ENCODE measurements at regions not wholly inside any gene's neighbourhood (a gene's known extent, or its start where the extent isn't known, plus 50 kb on each side); places are given as distances from the start of the nearest gene placed in this dataset.

DNA sequence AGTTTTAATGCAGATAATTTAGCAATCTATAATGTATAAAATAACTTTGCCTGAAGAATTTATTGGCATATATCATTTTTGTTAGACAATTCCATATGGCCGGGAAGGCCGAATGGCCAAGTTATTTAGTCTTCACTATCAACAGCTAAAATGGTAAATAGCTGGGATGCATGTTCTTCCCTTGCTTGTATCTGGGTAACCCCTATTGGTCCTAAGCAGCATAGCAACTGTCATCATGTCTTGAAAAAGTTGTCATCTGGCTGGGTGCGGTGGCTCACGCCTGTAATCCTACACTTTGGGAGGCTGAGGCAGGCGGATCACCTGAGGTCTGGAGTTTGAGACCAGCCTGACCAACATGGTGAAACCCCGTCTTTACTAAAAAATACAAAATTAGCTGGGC is 340.0 kb upstream of the DPYD start:
- no peaks in the 10 kb centered on the region for H3K4me1 Mint-ChIP-seq
- no peaks in the 10 kb centered on the region for H3K27me3 Mint-ChIP-seq

DNA sequence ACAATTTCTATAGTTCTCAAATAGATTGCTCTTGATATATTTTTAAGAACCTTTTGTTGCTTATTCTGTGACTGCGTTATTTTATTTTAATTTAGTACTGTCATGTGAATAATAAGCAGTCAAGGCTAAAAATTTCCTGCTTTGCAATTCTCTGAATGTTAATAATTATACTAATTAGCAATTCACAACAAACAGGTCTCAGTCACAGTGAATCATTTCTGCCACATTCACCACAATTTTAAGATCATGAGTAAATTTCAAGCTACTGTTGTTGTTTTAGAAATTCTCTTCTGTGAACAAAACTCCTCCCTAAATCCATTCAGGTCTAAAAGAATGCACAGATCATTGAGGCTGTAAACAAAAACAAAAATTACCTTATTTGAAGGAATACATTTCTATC is 339.6 kb upstream of the DPYD start:
- DNase-seq (no peak), ATAC-seq (no peak)
- no peak overlapping the region for H3K27ac Mint-ChIP-seq
- H3K4me1 Mint-ChIP-seq = no peaks in the 10 kb centered on the region
- no peaks in the 10 kb centered on the region for H3K27me3 Mint-ChIP-seq
- no peak overlapping the region for H3K4me3 Mint-ChIP-seq
- H3K9me3 ChIP-seq (ENCODE audit: control insufficient read depth, low read length, poor library complexity, severe bottlenecking) = no peaks in the 10 kb centered on the region
- no peaks in the 10 kb centered on the region for H3K36me3 Mint-ChIP-seq (ENCODE audit: low read depth)

More for the DNA sequence above, 340.0 kb upstream of the DPYD start:
- H3K4me3 Mint-ChIP-seq = no peak overlapping the region
- DNase-seq = no peak
- no peak overlapping the region for H3K27ac Mint-ChIP-seq
- no peak for ATAC-seq
- no peaks in the 10 kb centered on the region for H3K9me3 ChIP-seq (ENCODE audit: control insufficient read depth, low read length, poor library complexity, severe bottlenecking)
- H3K36me3 Mint-ChIP-seq (ENCODE audit: low read depth) = no peaks in the 10 kb centered on the region

DNA sequence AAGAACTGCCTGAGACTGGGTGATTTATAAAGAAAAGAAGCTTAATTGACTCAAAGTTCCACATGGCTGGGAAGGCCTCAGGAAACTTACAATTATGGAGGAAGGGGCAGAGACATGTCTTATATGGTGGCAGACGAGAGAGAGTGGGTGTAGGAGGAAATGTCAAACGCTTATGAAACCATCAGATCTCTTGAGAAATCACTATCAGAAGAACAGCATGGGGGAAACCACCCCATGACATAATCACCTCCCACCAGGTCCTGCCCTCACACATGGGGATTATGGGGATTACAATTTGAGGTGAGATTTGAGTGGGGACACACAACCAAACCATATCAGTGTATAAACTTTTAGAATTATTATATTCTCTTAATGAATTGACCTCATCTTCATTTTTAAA is 335.9 kb upstream of the DPYD start:
- no peak overlapping the region for H3K27ac Mint-ChIP-seq
- ATAC-seq (no peak), DNase-seq (no peak)
- no peak overlapping the region for H3K4me3 Mint-ChIP-seq
- no peaks in the 10 kb centered on the region for H3K9me3 ChIP-seq (ENCODE audit: control insufficient read depth, low read length, poor library complexity, severe bottlenecking)
- H3K36me3 Mint-ChIP-seq (ENCODE audit: low read depth) = no peaks in the 10 kb centered on the region
- no peaks in the 10 kb centered on the region for H3K4me1 Mint-ChIP-seq
- no peaks in the 10 kb centered on the region for H3K27me3 Mint-ChIP-seq

DNA sequence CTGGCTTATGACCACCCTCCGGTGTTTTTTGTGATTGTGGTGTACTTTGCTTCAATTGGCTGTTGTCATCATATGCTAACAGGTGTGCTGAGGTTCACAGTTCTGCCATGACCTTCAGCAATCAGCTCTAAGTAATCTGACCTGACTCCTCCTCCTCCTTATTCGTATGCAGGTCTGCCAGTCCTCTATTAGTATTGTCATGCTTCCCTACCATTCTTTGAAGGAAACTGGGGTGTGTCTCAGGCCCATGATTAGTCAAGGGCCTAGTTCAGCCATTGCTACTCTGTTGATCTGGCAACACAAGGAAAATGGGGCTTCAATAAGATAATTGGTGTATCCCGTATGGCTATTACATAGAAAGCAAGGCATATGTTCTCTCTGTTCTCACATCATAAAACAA is 332.3 kb upstream of the DPYD start:
- DNase-seq (no peak), ATAC-seq (no peak)
- Mint-ChIP-seq H3K4me3 (no peak overlapping the region), H3K4me1 (no peaks in the 10 kb centered on the region), H3K27ac (no peak overlapping the region), H3K36me3 (ENCODE audit: low read depth) (no peaks in the 10 kb centered on the region), H3K27me3 (no peaks in the 10 kb centered on the region)
- H3K9me3 ChIP-seq (ENCODE audit: control insufficient read depth, low read length, poor library complexity, severe bottlenecking) = no peaks in the 10 kb centered on the region

DNA sequence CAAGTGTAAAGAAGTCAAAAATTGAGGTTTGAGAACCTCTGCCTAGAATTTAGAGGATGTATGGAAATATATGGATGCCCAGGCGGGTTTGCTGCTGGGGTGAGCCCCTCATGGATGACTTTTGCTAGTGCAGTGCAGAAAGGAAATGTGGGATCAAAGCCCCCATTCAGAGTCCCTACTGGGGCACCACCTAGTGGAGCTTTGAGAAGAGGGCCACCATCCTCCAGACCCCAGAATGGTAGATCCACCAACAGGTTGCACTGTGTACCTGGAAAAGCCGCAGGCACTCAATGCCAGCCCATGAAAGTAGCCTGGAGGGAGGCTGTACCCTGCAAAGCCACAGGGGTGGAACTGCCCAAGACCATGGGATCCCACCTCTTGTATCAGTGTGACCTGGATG is 330.7 kb upstream of the DPYD start:
- Mint-ChIP-seq H3K27ac (no peak overlapping the region), H3K27me3 (no peaks in the 10 kb centered on the region), H3K4me1 (no peaks in the 10 kb centered on the region), H3K36me3 (ENCODE audit: low read depth) (no peaks in the 10 kb centered on the region), H3K4me3 (no peak overlapping the region)
- no peaks in the 10 kb centered on the region for H3K9me3 ChIP-seq (ENCODE audit: control insufficient read depth, low read length, poor library complexity, severe bottlenecking)
- DNase-seq (no peak), ATAC-seq (no peak)

DNA sequence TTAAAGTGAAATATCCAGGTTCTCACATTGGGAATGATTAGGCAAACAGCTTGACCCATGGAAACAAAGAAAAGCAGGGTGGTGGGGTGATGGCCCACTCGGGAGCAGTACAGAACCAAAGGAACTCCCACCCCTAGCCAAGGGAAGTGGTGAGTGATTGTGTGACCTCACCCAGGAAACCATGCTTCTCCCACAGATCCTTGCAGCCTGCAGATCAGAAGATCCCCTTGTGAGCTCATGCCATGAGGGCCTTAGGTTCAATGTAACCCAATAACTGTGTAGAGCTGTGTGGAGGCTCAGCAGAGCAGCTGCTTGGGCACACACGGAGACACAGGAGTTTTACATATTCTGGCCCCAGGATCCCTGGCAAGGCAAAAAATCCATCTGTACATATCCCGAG is 311.8 kb upstream of the DPYD start:
- Mint-ChIP-seq H3K27me3 (no peaks in the 10 kb centered on the region), H3K4me1 (no peaks in the 10 kb centered on the region), H3K4me3 (no peak overlapping the region), H3K27ac (no peak overlapping the region), H3K36me3 (ENCODE audit: low read depth) (no peaks in the 10 kb centered on the region)
- H3K9me3 ChIP-seq (ENCODE audit: control insufficient read depth, low read length, poor library complexity, severe bottlenecking) = peaks cover 2% of the 10 kb centered on the region
- ATAC-seq = no peak
- DNase-seq = no peak

DNA sequence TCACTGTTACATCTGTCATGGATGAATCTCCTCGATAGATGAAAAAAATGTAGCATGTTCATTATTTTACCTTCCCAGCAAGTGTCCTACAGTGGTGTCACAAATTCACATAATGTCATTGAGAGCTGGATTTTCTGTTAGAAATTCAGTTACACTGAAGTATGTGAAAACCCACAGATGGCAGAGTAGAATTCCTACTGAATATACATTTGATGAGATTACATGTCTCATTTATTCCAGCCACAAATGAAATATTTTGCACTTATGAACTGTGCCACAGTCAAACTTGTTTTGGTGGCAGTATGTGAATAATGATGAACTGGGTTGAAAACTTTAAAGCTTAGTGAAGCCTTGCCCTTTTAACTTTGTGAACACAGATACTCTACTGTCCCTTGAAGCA is 301.9 kb upstream of the DPYD start:
- Mint-ChIP-seq H3K4me1 (peaks cover 3% of the 10 kb centered on the region), H3K27me3 (peaks cover 9% of the 10 kb centered on the region), H3K4me3 (no peak overlapping the region), H3K27ac (no peak overlapping the region), H3K36me3 (ENCODE audit: low read depth) (no peaks in the 10 kb centered on the region)
- no peaks in the 10 kb centered on the region for H3K9me3 ChIP-seq (ENCODE audit: control insufficient read depth, low read length, poor library complexity, severe bottlenecking)
- ATAC-seq (no peak), DNase-seq (no peak)

DNA sequence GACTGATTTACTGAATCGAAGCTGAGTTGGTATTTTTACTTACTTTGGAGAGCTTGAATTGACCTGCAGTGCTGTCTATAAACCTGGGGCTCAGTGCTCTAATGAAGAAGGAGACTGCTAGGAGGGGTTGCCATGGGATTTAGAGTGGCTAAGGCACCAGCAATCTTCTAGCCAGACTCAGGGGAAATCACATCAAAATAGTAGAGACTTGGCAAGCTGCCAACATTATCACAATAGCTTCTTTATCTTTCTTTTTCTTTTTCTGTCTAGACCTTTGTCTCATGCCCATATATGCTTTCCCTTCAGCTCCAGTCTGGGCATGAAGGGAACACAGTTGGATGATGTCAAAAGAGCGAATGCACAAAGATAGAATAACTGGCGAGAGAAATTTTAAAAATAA is 301.1 kb upstream of the DPYD start:
- Mint-ChIP-seq H3K4me1 (peaks cover 3% of the 10 kb centered on the region), H3K4me3 (no peak overlapping the region), H3K27me3 (peaks cover 9% of the 10 kb centered on the region), H3K27ac (peak overlapping the region; percentile 29), H3K36me3 (ENCODE audit: low read depth) (no peaks in the 10 kb centered on the region)
- ATAC-seq = no peak
- DNase-seq = no peak
- H3K9me3 ChIP-seq (ENCODE audit: control insufficient read depth, low read length, poor library complexity, severe bottlenecking) = no peaks in the 10 kb centered on the region

DNA sequence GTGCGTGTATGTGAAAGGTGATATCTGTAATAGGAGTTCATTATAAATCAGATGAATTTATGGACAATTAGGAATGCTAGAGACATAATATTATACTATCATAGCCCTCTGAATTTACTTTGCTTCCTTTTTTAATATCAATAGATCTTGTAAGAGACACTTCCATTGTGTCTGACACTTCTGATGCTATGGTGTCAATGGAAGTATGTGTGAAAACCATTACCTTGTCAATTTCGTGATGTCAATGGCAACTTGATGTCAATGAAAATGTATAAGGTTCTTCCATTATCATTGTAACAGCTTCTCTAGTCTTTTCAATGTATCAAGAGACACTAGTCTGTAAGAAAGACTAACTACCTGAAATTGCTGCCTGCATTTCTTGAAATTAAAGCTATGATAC is 296.8 kb upstream of the DPYD start:
- Mint-ChIP-seq H3K27ac (no peak overlapping the region), H3K27me3 (peaks cover 9% of the 10 kb centered on the region), H3K4me1 (no peaks in the 10 kb centered on the region), H3K36me3 (ENCODE audit: low read depth) (no peaks in the 10 kb centered on the region), H3K4me3 (no peak overlapping the region)
- no peak for ATAC-seq
- H3K9me3 ChIP-seq (ENCODE audit: control insufficient read depth, low read length, poor library complexity, severe bottlenecking) = no peaks in the 10 kb centered on the region
- no peak for DNase-seq

DNA sequence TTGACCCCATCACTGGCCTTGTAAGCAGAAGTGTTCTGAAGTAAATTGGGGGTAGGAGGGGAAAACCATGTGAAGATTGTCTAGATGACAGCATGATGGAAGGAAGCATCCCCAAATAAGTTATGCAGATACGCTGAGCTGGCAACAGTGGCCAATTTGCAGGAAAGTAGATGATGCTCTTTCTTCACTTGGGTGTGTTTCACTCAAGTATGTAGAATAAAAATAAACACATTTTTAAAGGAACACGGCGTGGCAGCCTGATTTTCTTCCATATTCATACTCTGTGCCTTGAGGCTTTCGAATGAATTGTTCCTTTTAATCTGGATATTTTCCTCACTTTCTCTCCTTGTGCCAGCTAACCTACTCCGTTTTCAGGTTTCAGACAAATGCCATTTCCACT is 295.5 kb upstream of the DPYD start:
- DNase-seq = no peak
- ATAC-seq = no peak
- Mint-ChIP-seq H3K27me3 (no peaks in the 10 kb centered on the region), H3K36me3 (ENCODE audit: low read depth) (no peaks in the 10 kb centered on the region), H3K4me1 (no peaks in the 10 kb centered on the region), H3K4me3 (no peak overlapping the region), H3K27ac (no peak overlapping the region)
- H3K9me3 ChIP-seq (ENCODE audit: control insufficient read depth, low read length, poor library complexity, severe bottlenecking) = no peaks in the 10 kb centered on the region

DNA sequence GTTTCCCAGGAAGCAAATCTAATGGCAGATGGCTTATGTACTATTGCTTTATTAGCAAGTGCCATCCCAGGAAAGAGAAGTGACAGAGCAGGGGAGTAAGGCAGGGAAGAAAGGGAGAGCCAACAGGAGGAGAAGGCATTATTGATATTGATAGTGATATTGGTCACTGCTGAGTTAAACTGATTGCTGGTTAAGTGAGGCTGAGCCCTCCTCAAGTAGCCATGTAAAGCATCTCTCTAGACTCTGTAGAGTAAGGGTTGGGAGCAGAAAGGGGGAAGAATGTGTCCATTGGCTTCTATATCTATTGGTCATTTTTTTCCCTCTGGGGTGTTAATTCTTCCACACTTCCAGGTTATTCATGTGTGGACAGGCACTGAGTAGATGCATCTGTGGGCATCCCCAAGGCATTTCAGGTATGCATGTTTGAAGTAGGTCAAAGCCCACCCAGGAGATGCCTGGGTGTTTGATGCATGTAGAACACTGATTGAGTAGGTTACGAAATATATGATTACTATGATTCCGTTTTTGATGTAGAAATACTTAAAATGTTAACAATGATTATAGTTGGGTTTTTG is 290.5 kb upstream of the DPYD start:
- ATAC-seq (no peak), DNase-seq (no peak)
- Mint-ChIP-seq H3K27ac (no peak overlapping the region), H3K36me3 (ENCODE audit: low read depth) (no peaks in the 10 kb centered on the region), H3K4me1 (peaks cover 2% of the 10 kb centered on the region), H3K4me3 (no peak overlapping the region), H3K27me3 (no peaks in the 10 kb centered on the region)
- no peaks in the 10 kb centered on the region for H3K9me3 ChIP-seq (ENCODE audit: control insufficient read depth, low read length, poor library complexity, severe bottlenecking)

DNA sequence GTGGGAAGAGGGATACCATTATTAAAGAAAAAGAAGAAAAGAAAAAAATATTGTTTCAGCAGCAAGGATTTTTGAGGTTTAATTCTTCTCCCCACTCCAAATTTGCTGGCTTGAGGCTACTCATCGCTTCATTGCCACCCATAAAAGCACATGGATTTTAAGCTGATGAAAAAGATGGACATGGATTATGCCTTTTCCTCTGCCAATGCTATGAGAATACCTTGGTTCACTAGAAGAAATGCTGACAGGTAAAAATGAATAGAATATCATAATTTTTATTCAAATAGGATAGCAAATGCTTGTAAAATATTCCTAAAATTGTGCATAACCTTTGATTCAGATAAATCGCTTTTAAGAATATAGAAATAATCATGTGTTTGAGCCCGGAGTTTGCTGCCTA is 289.7 kb upstream of the DPYD start:
- Mint-ChIP-seq H3K36me3 (ENCODE audit: low read depth) (no peaks in the 10 kb centered on the region), H3K27ac (no peak overlapping the region), H3K4me3 (no peak overlapping the region), H3K4me1 (peaks cover 2% of the 10 kb centered on the region), H3K27me3 (no peaks in the 10 kb centered on the region)
- H3K9me3 ChIP-seq (ENCODE audit: control insufficient read depth, low read length, poor library complexity, severe bottlenecking) = no peaks in the 10 kb centered on the region
- DNase-seq = no peak
- no peak for ATAC-seq

DNA sequence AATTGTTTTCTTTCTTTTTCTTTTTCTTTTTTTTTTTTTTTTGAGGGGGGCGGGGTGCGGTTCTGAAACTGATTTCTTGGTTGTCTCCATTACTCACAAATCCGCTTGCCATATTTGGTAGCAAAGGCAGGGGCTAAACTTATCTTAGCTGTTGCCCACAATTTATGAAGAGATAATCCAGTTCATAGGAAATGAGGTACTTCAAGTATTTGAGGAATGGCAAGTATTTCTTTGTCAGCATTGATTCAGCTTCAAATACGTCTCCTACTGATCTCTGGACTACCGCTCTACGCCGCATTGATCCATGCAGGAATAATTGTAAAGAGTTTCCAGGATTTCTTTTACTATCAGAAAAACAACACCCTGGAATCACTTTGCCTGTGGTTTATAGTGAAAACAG is 289.2 kb upstream of the DPYD start:
- no peaks in the 10 kb centered on the region for H3K9me3 ChIP-seq (ENCODE audit: control insufficient read depth, low read length, poor library complexity, severe bottlenecking)
- H3K4me3 Mint-ChIP-seq = no peak overlapping the region
- no peak overlapping the region for H3K27ac Mint-ChIP-seq
- peaks cover 2% of the 10 kb centered on the region for H3K4me1 Mint-ChIP-seq
- H3K36me3 Mint-ChIP-seq (ENCODE audit: low read depth) = no peaks in the 10 kb centered on the region
- ATAC-seq (no peak), DNase-seq (no peak)
- no peaks in the 10 kb centered on the region for H3K27me3 Mint-ChIP-seq

DNA sequence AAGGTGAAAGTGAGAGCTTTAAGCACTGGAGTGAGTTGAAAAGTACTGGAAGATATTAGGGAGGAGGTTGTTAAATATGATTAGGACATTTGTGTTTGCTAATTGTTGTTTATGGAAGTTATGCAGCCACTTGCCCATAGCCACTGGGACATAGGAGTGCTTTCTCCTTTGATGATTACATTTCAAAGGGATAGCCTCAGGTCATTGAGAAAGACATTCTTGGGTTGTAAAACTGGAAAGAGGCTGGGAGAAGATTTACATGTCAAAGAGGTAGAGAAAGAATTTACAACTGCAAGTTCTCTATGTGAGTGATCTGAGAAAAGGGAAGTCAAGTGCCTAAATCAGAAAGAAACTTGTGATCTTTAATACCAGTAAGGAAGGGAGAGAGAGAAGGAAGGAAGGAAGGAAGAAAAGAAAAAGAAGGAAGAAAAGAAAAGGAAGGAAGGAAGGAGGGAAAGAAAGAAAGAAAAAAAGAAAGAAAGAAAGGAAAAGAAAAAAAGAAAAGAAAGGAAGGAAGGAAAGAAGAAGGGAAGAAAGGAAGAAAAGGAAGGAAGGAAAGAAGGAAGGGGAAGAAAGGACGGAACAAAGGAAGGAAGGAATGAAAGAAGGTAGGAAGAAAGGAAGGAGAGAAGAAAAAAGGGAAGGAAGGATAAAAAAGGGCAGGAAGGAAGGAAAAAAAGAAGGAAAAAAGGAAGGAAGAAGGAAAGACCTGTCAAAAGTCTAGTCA is 284.6 kb upstream of the DPYD start:
- DNase-seq (no peak), ATAC-seq (no peak)
- Mint-ChIP-seq H3K27me3 (peaks cover 7% of the 10 kb centered on the region), H3K4me1 (peaks cover 2% of the 10 kb centered on the region), H3K4me3 (no peak overlapping the region), H3K36me3 (ENCODE audit: low read depth) (peaks cover 2% of the 10 kb centered on the region), H3K27ac (no peak overlapping the region)
- H3K9me3 ChIP-seq (ENCODE audit: control insufficient read depth, low read length, poor library complexity, severe bottlenecking) = no peaks in the 10 kb centered on the region
